Immature natural killer cell (primary cell): ENCODE measurements at regions not wholly inside any gene's neighbourhood (a gene's known extent, or its start where the extent isn't known, plus 50 kb on each side); places are given as distances from the start of the nearest gene placed in this dataset.
"Not testable (repeated sequence)": the region's sequence is repeated elsewhere in the genome, so short reads cannot be mapped to it uniquely, and the experiment has no call there.

ENCODE experiments used
- DNase-seq, 3 donors: peaks; one replicate each; pipeline ENCODE4 v3.0.0; 2022; ENCODE audit warnings: mixed read lengths in 1 of 3
- H3K27ac Mint-ChIP-seq, 6 donors: one replicate each; pipeline ENCODE4 v1.8.0; 2020; ENCODE audit warnings: mixed read lengths in 6 of 6, mild to moderate bottlenecking in 5 of 6, inconsistent platforms in 4 of 6, moderate library complexity in 3 of 6
- H3K27me3 Mint-ChIP-seq, 3 donors: one replicate each; pipeline ENCODE4 v1.8.0; 2020 to 2021; ENCODE audit warnings: low read depth in 3 of 3, mild to moderate bottlenecking in 3 of 3, mixed read lengths in 3 of 3, moderate library complexity in 3 of 3, inconsistent platforms in 1 of 3
- H3K36me3 Mint-ChIP-seq, 3 donors: one replicate each; pipeline ENCODE4 v1.8.0; 2020; ENCODE audit warnings: mixed read lengths in 3 of 3, inconsistent platforms in 2 of 3, mild to moderate bottlenecking in 2 of 3
- H3K4me1 Mint-ChIP-seq, 2 donors: one replicate each; pipeline ENCODE4 v1.8.0; 2020; ENCODE audit warnings: inconsistent platforms in 2 of 2, mild to moderate bottlenecking in 2 of 2, mixed read lengths in 2 of 2, moderate library complexity in 1 of 2
- H3K4me3 Mint-ChIP-seq, 5 donors: one replicate each; pipeline ENCODE4 v1.8.0; 2020; ENCODE audit warnings: mild to moderate bottlenecking in 5 of 5, mixed read lengths in 5 of 5, inconsistent platforms in 3 of 5, moderate library complexity in 3 of 5
- H3K9me3 Mint-ChIP-seq, 6 donors: one replicate each; pipeline ENCODE4 v1.8.0; 2020; ENCODE audit warnings: mild to moderate bottlenecking in 6 of 6, mixed read lengths in 6 of 6, inconsistent platforms in 4 of 6, moderate library complexity in 3 of 6

- no peaks in the 10 kb centered on the region for H3K36me3 Mint-ChIP-seq
- peaks cover 0 to 6% (median 0%) of the 10 kb centered on the region in 3 donors for H3K27me3 Mint-ChIP-seq
- no peak for DNase-seq
- H3K4me3 Mint-ChIP-seq, result no peak overlapping the region
- no peaks in the 10 kb centered on the region for H3K9me3 Mint-ChIP-seq
- no peaks in the 10 kb centered on the region for H3K4me1 Mint-ChIP-seq
- H3K27ac Mint-ChIP-seq, result no peak overlapping the region
These were observed 365.1 kb upstream of the CCNH start for GRCh38 chr5:87777877-87778276.

DNA sequence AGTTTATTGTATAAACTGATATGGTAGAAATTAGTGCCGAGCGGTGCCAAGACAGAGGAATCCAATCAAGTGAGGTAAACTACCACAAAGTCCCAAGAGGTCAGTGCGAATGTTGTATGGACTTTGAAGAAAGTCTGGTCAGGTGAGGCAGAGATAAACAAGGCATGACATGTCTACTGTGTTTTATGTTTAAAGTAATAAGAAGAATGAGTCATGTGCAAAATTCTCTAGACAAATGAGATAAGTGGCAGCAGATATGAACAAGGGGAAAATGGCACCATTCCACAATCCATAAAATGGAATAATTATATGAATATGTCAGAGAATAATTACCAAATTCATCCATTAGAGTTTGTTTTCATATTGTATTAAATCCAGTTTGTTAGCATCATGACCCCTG is 364.1 kb upstream of the CCNH start:
- H3K27me3 Mint-ChIP-seq, result peaks cover 0 to 5% (median 0%) of the 10 kb centered on the region in 3 donors
- no peak for DNase-seq

GRCh38 chr5:87776302-87776701 is 363.6 kb upstream of the CCNH start:
- H3K36me3 Mint-ChIP-seq, result not testable (repeated sequence)

More for the DNA sequence above, 364.1 kb upstream of the CCNH start:
- Mint-ChIP-seq H3K4me3 (no peak overlapping the region), H3K9me3 (no peaks in the 10 kb centered on the region), H3K27ac (no peak overlapping the region), H3K36me3 (no peaks in the 10 kb centered on the region), H3K4me1 (no peaks in the 10 kb centered on the region)

GRCh38 chr5:87775228-87775627 is 362.5 kb upstream of the CCNH start:
- no peaks in the 10 kb centered on the region for H3K4me1 Mint-ChIP-seq
- H3K27ac Mint-ChIP-seq, result no peak overlapping the region
- no peaks in the 10 kb centered on the region for H3K36me3 Mint-ChIP-seq
- no peaks in the 10 kb centered on the region for H3K9me3 Mint-ChIP-seq
- no peak for DNase-seq
- H3K27me3 Mint-ChIP-seq, result peaks cover 0 to 4% (median 2%) of the 10 kb centered on the region in 3 donors
- H3K4me3 Mint-ChIP-seq, result no peak overlapping the region

More at GRCh38 chr5:87776302-87776701, 363.6 kb upstream of the CCNH start:
- not testable (repeated sequence) for H3K4me1 Mint-ChIP-seq, H3K27me3 Mint-ChIP-seq, H3K9me3 Mint-ChIP-seq, H3K27ac Mint-ChIP-seq, H3K4me3 Mint-ChIP-seq, DNase-seq

GRCh38 chr5:87774804-87775203 is 362.1 kb upstream of the CCNH start:
- Mint-ChIP-seq H3K4me1 (no peaks in the 10 kb centered on the region), H3K27me3 (peaks cover 0 to 4% (median 2%) of the 10 kb centered on the region in 3 donors), H3K36me3 (no peaks in the 10 kb centered on the region), H3K27ac (no peak overlapping the region), H3K4me3 (no peak overlapping the region), H3K9me3 (no peaks in the 10 kb centered on the region)
- no peak for DNase-seq

DNA sequence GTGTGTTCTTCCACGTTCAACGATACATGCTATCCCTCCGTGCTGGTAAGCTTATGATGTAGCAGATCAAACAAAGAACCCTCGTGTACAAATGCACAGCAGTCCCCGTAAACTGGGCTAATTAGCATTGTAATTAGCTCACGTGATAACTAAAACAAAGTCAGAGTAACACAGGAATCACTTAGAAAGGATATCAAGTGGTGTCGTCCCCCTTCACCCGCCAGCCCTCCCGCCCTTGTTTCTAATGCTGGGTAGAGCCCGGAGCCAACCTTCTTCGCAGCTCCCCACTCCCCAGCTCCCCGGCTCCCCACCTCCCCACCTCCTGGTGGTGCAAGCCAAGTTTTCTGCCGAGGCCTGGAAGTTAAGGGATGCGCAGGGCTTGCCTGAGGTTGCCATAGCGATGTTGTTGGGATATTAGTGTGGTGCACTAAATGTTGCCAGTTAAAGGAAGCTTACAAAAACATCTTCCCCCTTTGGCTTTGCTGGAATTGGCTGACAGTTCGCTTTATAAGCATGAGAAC is 357.9 kb upstream of the CCNH start:
- Mint-ChIP-seq H3K36me3 (no peaks in the 10 kb centered on the region), H3K27ac (no peak overlapping the region), H3K4me1 (no peaks in the 10 kb centered on the region), H3K27me3 (peaks cover 0 to 6% (median 4%) of the 10 kb centered on the region in 3 donors), H3K9me3 (peaks cover 0 to 2% (median 0%) of the 10 kb centered on the region in 6 donors), H3K4me3 (no peak overlapping the region)
- no peak for DNase-seq

- no peaks in the 10 kb centered on the region for H3K4me1 Mint-ChIP-seq
- H3K27me3 Mint-ChIP-seq, result peaks cover 0 to 6% (median 5%) of the 10 kb centered on the region in 3 donors
- H3K9me3 Mint-ChIP-seq, result peaks cover 0 to 2% (median 0%) of the 10 kb centered on the region in 6 donors
These were observed 357.4 kb upstream of the CCNH start for GRCh38 chr5:87770016-87770570.

DNA sequence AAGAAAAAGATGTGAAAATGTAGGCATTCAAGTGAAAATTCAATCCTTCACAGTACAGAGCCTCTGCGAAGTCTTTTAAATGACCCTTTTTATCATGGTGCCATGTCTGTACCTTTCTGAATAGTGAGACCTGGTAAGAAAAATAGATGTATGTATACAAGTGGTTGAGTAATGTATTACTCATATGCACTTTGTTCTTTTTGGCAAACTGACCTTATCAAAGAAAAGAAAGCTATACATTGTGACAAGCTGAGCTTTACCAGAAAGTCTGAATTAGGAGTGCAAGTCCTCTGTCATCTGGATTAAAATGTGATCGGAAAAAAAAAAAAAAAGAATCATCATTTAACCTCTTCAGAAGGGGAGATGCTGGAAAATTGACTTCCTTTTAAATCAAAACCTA is 356.4 kb upstream of the CCNH start:
- Mint-ChIP-seq H3K27me3 (peaks cover 0 to 6% (median 5%) of the 10 kb centered on the region in 3 donors), H3K4me3 (no peak overlapping the region), H3K27ac (no peak overlapping the region), H3K4me1 (no peaks in the 10 kb centered on the region), H3K36me3 (no peaks in the 10 kb centered on the region), H3K9me3 (peaks cover 0 to 2% (median 0%) of the 10 kb centered on the region in 6 donors)
- DNase-seq, result no peak

More at GRCh38 chr5:87770016-87770570, 357.4 kb upstream of the CCNH start:
- no peaks in the 10 kb centered on the region for H3K36me3 Mint-ChIP-seq
- H3K4me3 Mint-ChIP-seq, result no peak overlapping the region
- DNase-seq, result no peak
- no peak overlapping the region for H3K27ac Mint-ChIP-seq

DNA sequence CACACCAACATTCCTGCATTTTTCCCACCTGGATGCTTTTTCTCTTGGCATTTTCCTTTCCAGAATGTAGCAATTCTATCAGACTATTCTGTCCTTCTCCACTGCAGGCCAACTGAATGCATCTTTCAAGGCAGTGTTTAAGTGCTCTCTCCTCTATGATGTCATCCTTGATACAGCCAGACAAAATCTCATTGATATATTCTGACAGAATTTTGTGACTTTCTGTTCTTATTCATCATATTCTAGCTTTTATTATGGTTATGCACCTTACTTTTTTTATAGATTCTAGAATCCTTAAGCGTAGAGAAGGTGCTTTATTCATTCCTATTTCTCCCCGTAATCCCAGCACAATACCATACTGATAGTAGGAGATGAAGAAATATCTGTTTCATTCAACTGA is 355.5 kb upstream of the CCNH start:
- H3K27ac Mint-ChIP-seq, result no peak overlapping the region

GRCh38 chr5:87765009-87765408 is 352.3 kb upstream of the CCNH start:
- Mint-ChIP-seq H3K9me3 (peaks cover 0 to 2% (median 0%) of the 10 kb centered on the region in 6 donors), H3K27me3 (peaks cover 0 to 6% (median 4%) of the 10 kb centered on the region in 3 donors), H3K4me3 (no peak overlapping the region), H3K4me1 (no peaks in the 10 kb centered on the region), H3K36me3 (no peaks in the 10 kb centered on the region), H3K27ac (no peak overlapping the region)
- DNase-seq, result no peak

More for the DNA sequence above, 355.5 kb upstream of the CCNH start:
- Mint-ChIP-seq H3K36me3 (no peaks in the 10 kb centered on the region), H3K4me1 (no peaks in the 10 kb centered on the region), H3K27me3 (peaks cover 0 to 6% (median 5%) of the 10 kb centered on the region in 3 donors), H3K9me3 (peaks cover 0 to 2% (median 0%) of the 10 kb centered on the region in 6 donors), H3K4me3 (no peak overlapping the region)
- DNase-seq, result no peak

DNA sequence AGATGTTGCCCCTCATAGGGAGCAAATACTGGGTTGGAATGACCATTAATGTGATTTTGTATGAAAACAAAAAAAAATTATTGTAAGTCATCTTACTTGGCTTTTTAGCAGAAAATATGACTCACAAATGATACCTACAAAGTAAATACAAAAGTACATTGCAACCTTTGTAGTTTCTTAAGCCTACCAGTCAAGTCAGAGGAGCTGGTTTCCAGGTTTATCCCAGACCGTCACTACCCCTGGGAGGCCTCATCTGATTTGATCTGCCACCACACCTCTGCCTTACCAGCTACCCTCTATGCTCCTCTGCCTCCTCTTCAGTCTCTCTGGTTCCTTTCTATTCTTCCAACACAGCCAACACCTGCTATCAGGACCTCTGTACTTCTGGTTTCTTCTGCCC is 349.9 kb upstream of the CCNH start:
- Mint-ChIP-seq H3K27me3 (peaks cover 1 to 6% (median 2%) of the 10 kb centered on the region in 3 donors), H3K9me3 (no peaks in the 10 kb centered on the region), H3K4me3 (no peak overlapping the region), H3K4me1 (no peaks in the 10 kb centered on the region), H3K36me3 (no peaks in the 10 kb centered on the region), H3K27ac (no peak overlapping the region)
- no peak for DNase-seq

GRCh38 chr5:87756951-87757350 is 344.2 kb upstream of the CCNH start:
- H3K9me3 Mint-ChIP-seq, result peaks cover 0 to 5% (median 0%) of the 10 kb centered on the region in 6 donors
- H3K27ac Mint-ChIP-seq, result no peak overlapping the region
- H3K4me3 Mint-ChIP-seq, result no peak overlapping the region
- DNase-seq, result no peak
- H3K4me1 Mint-ChIP-seq, result no peaks in the 10 kb centered on the region
- peaks cover 1 to 5% (median 2%) of the 10 kb centered on the region in 3 donors for H3K27me3 Mint-ChIP-seq
- H3K36me3 Mint-ChIP-seq, result no peaks in the 10 kb centered on the region

DNA sequence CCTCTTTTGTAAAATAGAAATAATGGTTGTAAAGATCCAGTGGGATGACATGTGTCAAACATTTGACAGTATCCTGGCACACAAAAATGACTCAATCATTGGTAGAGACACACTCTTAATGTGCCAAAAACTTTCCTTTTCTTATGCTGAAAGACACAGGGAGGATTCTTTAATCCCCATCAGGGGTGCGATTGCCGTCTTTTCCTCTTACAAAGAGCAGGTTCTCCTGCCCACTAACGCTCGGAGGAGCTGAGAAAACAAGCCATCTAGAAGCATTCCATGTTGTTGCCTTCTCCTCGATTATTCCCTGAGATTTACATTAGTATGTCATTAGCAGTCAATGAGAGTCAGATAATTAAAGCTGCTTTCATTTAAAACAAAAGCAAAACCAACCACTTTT is 342.6 kb upstream of the CCNH start:
- no peaks in the 10 kb centered on the region for H3K36me3 Mint-ChIP-seq
- peaks cover 0 to 2% (median 1%) of the 10 kb centered on the region in 3 donors for H3K27me3 Mint-ChIP-seq
- no peak overlapping the region for H3K27ac Mint-ChIP-seq
- peaks cover 0 to 5% (median 0%) of the 10 kb centered on the region in 6 donors for H3K9me3 Mint-ChIP-seq
- H3K4me1 Mint-ChIP-seq, result no peaks in the 10 kb centered on the region
- no peak for DNase-seq
- H3K4me3 Mint-ChIP-seq, result no peak overlapping the region

- Mint-ChIP-seq H3K4me1 (no peaks in the 10 kb centered on the region), H3K4me3 (no peak overlapping the region), H3K27me3 (peaks cover 0 to 2% (median 1%) of the 10 kb centered on the region in 3 donors), H3K27ac (no peak overlapping the region), H3K36me3 (no peaks in the 10 kb centered on the region), H3K9me3 (peaks cover 0 to 5% (median 0%) of the 10 kb centered on the region in 6 donors)
- DNase-seq, result no peak
These were observed 341.5 kb upstream of the CCNH start for GRCh38 chr5:87754009-87754757.
